DND-41 (cell line): ENCODE measurements at regions not wholly inside any gene's neighbourhood (a gene's known extent, or its start where the extent isn't known, plus 50 kb on each side); places are given as distances from the start of the nearest gene placed in this dataset.

Source experiments
- ATAC-seq: fragments of 200-7000 bp; cut with Tn5 transposase; 3 replicates; pipeline ENCODE4 v1.9.1; 2021; ENCODE audit warnings: low read depth; ENCODE audit not compliant: insufficient read depth
- DNase-seq: peaks from one replicate; pipeline ENCODE4 v3.0.0-alpha.2; 2020
- H2AFZ ChIP-seq: 2 replicates; pipeline ENCODE4 v1.6.0; 2012; ENCODE audit warnings: low read depth, low read length
- H3K27ac ChIP-seq: 2 replicates; pipeline ENCODE4 v1.5.1; 2012; ENCODE audit warnings: low read length, inconsistent platforms
- H3K27me3 ChIP-seq: fragments of 200-600 bp; sonication (generic); 2 replicates; pipeline ENCODE4 v1.6.0; 2012; ENCODE audit warnings: low read length, mild to moderate bottlenecking, inconsistent platforms; ENCODE audit not compliant: insufficient read depth, poor library complexity
- H3K36me3 ChIP-seq: 2 replicates; pipeline ENCODE4 v1.5.1; 2012; ENCODE audit warnings: low read length, inconsistent platforms; ENCODE audit not compliant: insufficient read depth
- H3K4me1 ChIP-seq: 2 replicates; pipeline ENCODE4 v1.5.1; 2012; ENCODE audit warnings: mild to moderate bottlenecking, low read length; ENCODE audit not compliant: insufficient read depth
- H3K4me2 ChIP-seq: 2 replicates; pipeline ENCODE4 v1.6.0; 2012; ENCODE audit warnings: mild to moderate bottlenecking, moderate library complexity, low read length, inconsistent platforms; ENCODE audit not compliant: insufficient read depth
- H3K4me3 ChIP-seq, 2 experiments: fragments of 200-600 bp in 1 of 2; shearing (Covaris generic) in 1 of 2; 2 replicates each; pipeline ENCODE4 v1.5.1; 2012 to 2016; ENCODE audit warnings: inconsistent platforms in 2 of 2, low read length in 2 of 2, mild to moderate bottlenecking in 2 of 2, low read depth in 1 of 2, moderate library complexity in 1 of 2
- H3K79me2 ChIP-seq: 2 replicates; pipeline ENCODE4 v1.6.0; 2012; ENCODE audit warnings: low read length, inconsistent platforms; ENCODE audit not compliant: insufficient read depth
- H3K9ac ChIP-seq: 2 replicates; pipeline ENCODE4 v1.6.0; 2012; ENCODE audit warnings: low read depth, mild to moderate bottlenecking, inconsistent platforms, low read length, moderate library complexity
- H3K9me3 ChIP-seq: 2 replicates; pipeline ENCODE4 v1.5.1; 2012; ENCODE audit warnings: low read length, moderate library complexity, mild to moderate bottlenecking, inconsistent platforms; ENCODE audit not compliant: insufficient read depth, severe bottlenecking
- H4K20me1 ChIP-seq: 2 replicates; pipeline ENCODE4 v1.6.0; 2012; ENCODE audit warnings: low read length; ENCODE audit not compliant: insufficient read depth
- CTCF ChIP-seq: IDR thresholded peaks from 2 replicates; pipeline ENCODE4 v1.5.1; 2012; ENCODE audit warnings: borderline replicate concordance, low read length, moderate library complexity, mild to moderate bottlenecking; ENCODE audit not compliant: poor library complexity, severe bottlenecking; ENCODE audit errors: extremely low read depth
- EZH2 ChIP-seq: IDR thresholded peaks from 3 replicates; pipeline ENCODE4 v1.6.1; 2012; ENCODE audit warnings: borderline replicate concordance, low read depth, mild to moderate bottlenecking, moderate library complexity, low read length, inconsistent platforms; ENCODE audit not compliant: severe bottlenecking

DNA sequence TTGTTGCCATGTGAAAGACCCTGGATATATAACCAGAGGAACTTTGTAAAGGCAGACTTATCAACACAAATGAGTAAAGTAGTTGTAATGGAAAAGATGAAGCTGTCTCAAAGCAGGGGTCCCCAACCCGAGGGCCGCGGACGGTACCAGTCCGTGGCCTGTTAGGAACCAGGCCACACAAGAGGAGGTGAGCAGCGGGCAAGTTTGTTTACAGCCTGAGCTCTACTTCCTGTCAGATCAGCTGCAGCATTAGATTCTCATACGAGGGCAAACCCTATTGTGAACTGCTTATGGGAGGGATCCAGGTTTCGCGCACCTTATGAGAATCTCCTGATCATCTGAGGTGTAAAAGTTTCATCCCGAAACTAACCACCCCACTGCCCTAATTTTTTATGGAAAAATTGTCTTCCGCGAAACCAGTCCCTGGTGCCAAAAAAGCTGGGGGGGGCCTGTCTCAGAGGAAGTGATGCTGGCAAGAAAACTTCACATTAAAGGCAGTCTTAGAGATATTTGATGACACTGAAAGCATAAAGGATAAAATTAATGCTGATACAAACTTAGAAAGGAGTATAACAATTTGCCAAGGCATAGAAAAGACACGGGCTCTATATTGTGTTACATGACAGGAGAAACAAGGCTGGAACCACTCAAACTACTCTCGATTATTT is 57.5 kb upstream of the MSTN start:
- TF ChIP-seq EZH2: no peak
- TF ChIP-seq CTCF: no peak
- H3K9ac ChIP-seq: no peak overlapping the region
- H3K79me2 ChIP-seq: no peaks in the 10 kb centered on the region
- H2AFZ ChIP-seq: no peak overlapping the region
- ATAC-seq (no peak), DNase-seq (no peak)
- H3K36me3 ChIP-seq: no peaks in the 10 kb centered on the region
- no peaks in the 10 kb centered on the region for H3K27me3 ChIP-seq
- H3K4me2 ChIP-seq: no peak overlapping the region
- H3K4me3 ChIP-seq: no peak overlapping the region
- H4K20me1 ChIP-seq: no peaks in the 10 kb centered on the region
- no peaks in the 10 kb centered on the region for H3K9me3 ChIP-seq
- H3K27ac ChIP-seq: no peak overlapping the region
- H3K4me1 ChIP-seq: no peaks in the 10 kb centered on the region

- no peak overlapping the region for H3K9ac ChIP-seq
- no peak overlapping the region for H2AFZ ChIP-seq
- no peaks in the 10 kb centered on the region for H3K79me2 ChIP-seq
- DNase-seq (no peak), ATAC-seq (no peak)
- no peak overlapping the region for H3K4me3 ChIP-seq
- no peaks in the 10 kb centered on the region for H4K20me1 ChIP-seq
- no peaks in the 10 kb centered on the region for H3K36me3 ChIP-seq
- TF ChIP-seq EZH2 (no peak), CTCF (no peak)
- no peaks in the 10 kb centered on the region for H3K9me3 ChIP-seq
- H3K27me3 ChIP-seq: no peaks in the 10 kb centered on the region
- no peak overlapping the region for H3K27ac ChIP-seq
- no peaks in the 10 kb centered on the region for H3K4me1 ChIP-seq
- no peak overlapping the region for H3K4me2 ChIP-seq
Measured at GRCh38 chr2:190119257-190119656, 56.7 kb upstream of the MSTN start.

DNA sequence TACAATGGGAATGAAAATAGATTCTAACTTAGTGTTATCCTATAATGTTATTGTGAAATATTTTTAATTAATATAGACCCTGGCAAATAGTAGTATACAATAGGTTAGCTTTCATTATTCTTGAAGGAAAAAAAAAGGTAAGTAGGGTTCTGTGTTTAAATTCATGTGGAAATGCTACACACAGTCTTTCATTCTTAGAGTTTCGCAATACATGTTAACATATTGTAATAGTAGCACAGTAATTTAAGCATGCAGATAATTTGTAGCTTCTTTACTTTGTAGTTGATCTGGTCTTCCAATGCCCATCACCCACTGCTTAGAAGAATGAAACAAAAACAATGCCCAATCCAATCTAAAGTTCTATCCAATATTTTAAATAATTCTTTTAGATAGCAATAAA is 54.8 kb upstream of the MSTN start:
- no peaks in the 10 kb centered on the region for H3K4me1 ChIP-seq
- H3K9ac ChIP-seq: no peak overlapping the region
- TF ChIP-seq CTCF: no peak
- TF ChIP-seq EZH2: no peak
- DNase-seq: no peak
- no peaks in the 10 kb centered on the region for H3K79me2 ChIP-seq
- no peak overlapping the region for H3K4me3 ChIP-seq
- no peak overlapping the region for H3K4me2 ChIP-seq
- no peak for ATAC-seq
- H4K20me1 ChIP-seq: no peaks in the 10 kb centered on the region
- H3K27me3 ChIP-seq: no peaks in the 10 kb centered on the region
- no peak overlapping the region for H3K27ac ChIP-seq
- no peaks in the 10 kb centered on the region for H3K9me3 ChIP-seq
- no peaks in the 10 kb centered on the region for H3K36me3 ChIP-seq
- no peak overlapping the region for H2AFZ ChIP-seq
